ENCODE measurements at regions not wholly inside any gene's neighbourhood (a gene's known extent, or its start where the extent isn't known, plus 50 kb on each side); places are given as distances from the start of the nearest gene placed in this dataset.

GRCh38 chr2:16952805-16953204 lies 287.2 kb upstream of the CYRIA start:
- H3K27me3 ChIP-seq (ENCODE audit: insufficient read depth) = no peaks in the 10 kb centered on the region
- TF ChIP-seq RAD21 (IDR thresholded peaks at IDR 0.05; ENCODE audit: low read length) (no peak), GATA2 (CRISPR knock-in tag; IDR thresholded peaks at IDR 0.05) (no peak), NRF1 (IDR thresholded peaks at IDR 0.05; ENCODE audit: low read depth, low read length) (no peak), RCOR1 (IDR thresholded peaks at IDR 0.05; ENCODE audit: low read length) (no peak), FOXM1 (IDR thresholded peaks at IDR 0.05; ENCODE audit: low read depth) (no peak), POLR2AphosphoS5 (IDR thresholded peaks at IDR 0.05; ENCODE audit: low read depth, low read length) (no peak)
- H3K9me3 ChIP-seq = no peaks in the 10 kb centered on the region
- WGBS (ENCODE audit: low lambda C conversion rate) = 5% methylated on average over 1 of the region's 1 CpG
- H3K79me2 ChIP-seq (ENCODE audit: insufficient read depth) = no peaks in the 10 kb centered on the region
- no peaks in the 10 kb centered on the region for H4K20me1 ChIP-seq (ENCODE audit: insufficient read depth)
- no peak overlapping the region for H3K4me3 ChIP-seq (ENCODE audit: low read depth in 2 of 2, low read length in 1 of 2)
- ChIA-PET POLR2A (no interaction called here), CTCF (interaction anchor here (0.6 to 1.3 kb wide), 3 partner anchors 10 to 775 kb away, joined by 3 to 4 read pairs (median 3); no protein-coding TSS in a partner anchor)
- no peak overlapping the region for H3K9ac ChIP-seq
- DNase-seq = no peak
- H3K27ac ChIP-seq (ENCODE audit: low read depth in 2 of 2, low read length in 1 of 2) = no peak overlapping the region
- no peaks in the 10 kb centered on the region for H3K4me1 ChIP-seq (ENCODE audit: control insufficient read depth in 1 of 2, insufficient read depth in 2 of 2, low read depth in 1 of 2, low read length in 1 of 2)
- H3K36me3 ChIP-seq (replicated peaks in 1 of 2; ENCODE audit: control insufficient read depth in 1 of 2, insufficient read depth in 2 of 2, low read length in 1 of 2) = no peaks in the 10 kb centered on the region
- H3F3A ChIP-seq (replicated peaks; ENCODE audit: insufficient read depth) = no peaks in the 10 kb centered on the region
- H3K4me2 ChIP-seq = no peak overlapping the region
- H3K9me2 ChIP-seq = no peaks in the 10 kb centered on the region
- no peak overlapping the region for H2AFZ ChIP-seq (ENCODE audit: low read depth)

- H2AFZ ChIP-seq (ENCODE audit: low read depth) = no peak overlapping the region
- no peaks in the 10 kb centered on the region for H3K9me3 ChIP-seq
- H3K4me3 ChIP-seq (ENCODE audit: low read depth in 2 of 2, low read length in 1 of 2) = no peak overlapping the region
- ChIA-PET POLR2A (no interaction called here), CTCF (interaction anchor here (0.9 to 1.3 kb wide), 3 partner anchors 9 to 15 kb away, joined by 3 to 4 read pairs (median 3); no protein-coding TSS in a partner anchor)
- TF ChIP-seq NFIC (IDR thresholded peaks at IDR 0.05; ENCODE audit: borderline replicate concordance) (no peak), MXI1 (IDR thresholded peaks at IDR 0.05; ENCODE audit: low read depth, low read length) (no peak), YY1 (IDR thresholded peaks at IDR 0.05; ENCODE audit: low read depth) (no peak), RXRA (IDR thresholded peaks at IDR 0.05; ENCODE audit: borderline replicate concordance, low read depth) (no peak), MEF2A (IDR thresholded peaks at IDR 0.05; ENCODE audit: borderline replicate concordance, low read depth) (no peak)
- TF ChIP-seq, protein P1, sequence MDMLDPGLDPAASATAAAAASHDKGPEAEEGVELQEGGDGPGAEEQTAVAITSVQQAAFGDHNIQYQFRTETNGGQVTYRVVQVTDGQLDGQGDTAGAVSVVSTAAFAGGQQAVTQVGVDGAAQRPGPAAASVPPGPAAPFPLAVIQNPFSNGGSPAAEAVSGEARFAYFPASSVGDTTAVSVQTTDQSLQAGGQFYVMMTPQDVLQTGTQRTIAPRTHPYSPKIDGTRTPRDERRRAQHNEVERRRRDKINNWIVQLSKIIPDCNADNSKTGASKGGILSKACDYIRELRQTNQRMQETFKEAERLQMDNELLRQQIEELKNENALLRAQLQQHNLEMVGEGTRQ (IDR thresholded peaks at IDR 0.05; ENCODE audit: borderline replicate concordance, low read depth, low read length) = no peak
- no peak overlapping the region for H3K4me2 ChIP-seq
- no peak overlapping the region for H3K9ac ChIP-seq
- H3K27me3 ChIP-seq (ENCODE audit: insufficient read depth) = no peaks in the 10 kb centered on the region
- H3F3A ChIP-seq (replicated peaks; ENCODE audit: insufficient read depth) = no peaks in the 10 kb centered on the region
- H3K4me1 ChIP-seq (ENCODE audit: control insufficient read depth in 1 of 2, insufficient read depth in 2 of 2, low read depth in 1 of 2, low read length in 1 of 2) = no peaks in the 10 kb centered on the region
- no peaks in the 10 kb centered on the region for H4K20me1 ChIP-seq (ENCODE audit: insufficient read depth)
- H3K27ac ChIP-seq (ENCODE audit: low read depth in 2 of 2, low read length in 1 of 2) = no peak overlapping the region
- H3K36me3 ChIP-seq (replicated peaks in 1 of 2; ENCODE audit: control insufficient read depth in 1 of 2, insufficient read depth in 2 of 2, low read length in 1 of 2) = no peaks in the 10 kb centered on the region
- H3K9me2 ChIP-seq = no peaks in the 10 kb centered on the region
- no peaks in the 10 kb centered on the region for H3K79me2 ChIP-seq (ENCODE audit: insufficient read depth)
- DNase-seq = no peak
Measured at GRCh38 chr2:16952368-16952767, 286.7 kb upstream of the CYRIA start.

GRCh38 chr2:16950436-16950835 lies 284.8 kb upstream of the CYRIA start:
- H2AFZ ChIP-seq (ENCODE audit: low read depth) = no peak overlapping the region
- no peaks in the 10 kb centered on the region for H3K9me2 ChIP-seq
- H3K36me3 ChIP-seq (replicated peaks in 1 of 2; ENCODE audit: control insufficient read depth in 1 of 2, insufficient read depth in 2 of 2, low read length in 1 of 2) = no peaks in the 10 kb centered on the region
- no peak overlapping the region for H3K9ac ChIP-seq
- H3K9me3 ChIP-seq = no peaks in the 10 kb centered on the region
- DNase-seq = no peak
- H3F3A ChIP-seq (replicated peaks; ENCODE audit: insufficient read depth) = no peaks in the 10 kb centered on the region
- H3K4me1 ChIP-seq (ENCODE audit: control insufficient read depth in 1 of 2, insufficient read depth in 2 of 2, low read depth in 1 of 2, low read length in 1 of 2) = no peaks in the 10 kb centered on the region
- no peaks in the 10 kb centered on the region for H3K27me3 ChIP-seq (ENCODE audit: insufficient read depth)
- no peak overlapping the region for H3K4me2 ChIP-seq
- H3K27ac ChIP-seq (ENCODE audit: low read depth in 2 of 2, low read length in 1 of 2) = no peak overlapping the region
- H4K20me1 ChIP-seq (ENCODE audit: insufficient read depth) = no peaks in the 10 kb centered on the region
- POLR2A ChIA-PET = no interaction called here
- TF ChIP-seq, protein P2, sequence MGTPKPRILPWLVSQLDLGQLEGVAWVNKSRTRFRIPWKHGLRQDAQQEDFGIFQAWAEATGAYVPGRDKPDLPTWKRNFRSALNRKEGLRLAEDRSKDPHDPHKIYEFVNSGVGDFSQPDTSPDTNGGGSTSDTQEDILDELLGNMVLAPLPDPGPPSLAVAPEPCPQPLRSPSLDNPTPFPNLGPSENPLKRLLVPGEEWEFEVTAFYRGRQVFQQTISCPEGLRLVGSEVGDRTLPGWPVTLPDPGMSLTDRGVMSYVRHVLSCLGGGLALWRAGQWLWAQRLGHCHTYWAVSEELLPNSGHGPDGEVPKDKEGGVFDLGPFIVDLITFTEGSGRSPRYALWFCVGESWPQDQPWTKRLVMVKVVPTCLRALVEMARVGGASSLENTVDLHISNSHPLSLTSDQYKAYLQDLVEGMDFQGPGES (IDR thresholded peaks at IDR 0.05; ENCODE audit: low read depth, low read length) = no peak
- TF ChIP-seq EZH2phosphoT487 (IDR thresholded peaks at IDR 0.05; ENCODE audit: borderline replicate concordance, low read depth) (no peak), FOXM1 (IDR thresholded peaks at IDR 0.05; ENCODE audit: low read depth) (no peak), EP300 (IDR thresholded peaks at IDR 0.05; ENCODE audit: borderline replicate concordance in 1 of 2, low read depth in 1 of 2, low read length in 1 of 2) (no peak), GATA2 (CRISPR knock-in tag; IDR thresholded peaks at IDR 0.05) (no peak), ELF1 (IDR thresholded peaks at IDR 0.05) (no peak), SIN3A (IDR thresholded peaks at IDR 0.05; ENCODE audit: borderline replicate concordance, low read depth, low read length) (no peak), FOXJ3 (CRISPR knock-in tag; IDR thresholded peaks at IDR 0.05) (no peak), CHD2 (IDR thresholded peaks at IDR 0.05; ENCODE audit: low read length, partially characterized antibody) (no peak), NFIC (IDR thresholded peaks at IDR 0.05; ENCODE audit: borderline replicate concordance) (no peak), GABPA (IDR thresholded peaks at IDR 0.05; ENCODE audit: low read depth) (no peak)
- TF ChIP-seq, protein P3, sequence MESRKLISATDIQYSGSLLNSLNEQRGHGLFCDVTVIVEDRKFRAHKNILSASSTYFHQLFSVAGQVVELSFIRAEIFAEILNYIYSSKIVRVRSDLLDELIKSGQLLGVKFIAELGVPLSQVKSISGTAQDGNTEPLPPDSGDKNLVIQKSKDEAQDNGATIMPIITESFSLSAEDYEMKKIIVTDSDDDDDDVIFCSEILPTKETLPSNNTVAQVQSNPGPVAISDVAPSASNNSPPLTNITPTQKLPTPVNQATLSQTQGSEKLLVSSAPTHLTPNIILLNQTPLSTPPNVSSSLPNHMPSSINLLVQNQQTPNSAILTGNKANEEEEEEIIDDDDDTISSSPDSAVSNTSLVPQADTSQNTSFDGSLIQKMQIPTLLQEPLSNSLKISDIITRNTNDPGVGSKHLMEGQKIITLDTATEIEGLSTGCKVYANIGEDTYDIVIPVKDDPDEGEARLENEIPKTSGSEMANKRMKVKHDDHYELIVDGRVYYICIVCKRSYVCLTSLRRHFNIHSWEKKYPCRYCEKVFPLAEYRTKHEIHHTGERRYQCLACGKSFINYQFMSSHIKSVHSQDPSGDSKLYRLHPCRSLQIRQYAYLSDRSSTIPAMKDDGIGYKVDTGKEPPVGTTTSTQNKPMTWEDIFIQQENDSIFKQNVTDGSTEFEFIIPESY (IDR thresholded peaks at IDR 0.05; ENCODE audit: borderline replicate concordance, low read depth) = no peak
- no peaks in the 10 kb centered on the region for H3K79me2 ChIP-seq (ENCODE audit: insufficient read depth)
- H3K4me3 ChIP-seq (ENCODE audit: low read depth in 2 of 2, low read length in 1 of 2) = no peak overlapping the region
- CTCF ChIA-PET = interaction anchor here (1.2 kb wide), 1 partner anchor 28 kb away, joined by 3 read pairs; no protein-coding TSS in a partner anchor
- WGBS (ENCODE audit: low lambda C conversion rate) = 8% methylated on average over 2 of the region's 2 CpGs
